HG03558 (cell line): ENCODE measurements at regions not wholly inside any gene's neighbourhood (a gene's known extent, or its start where the extent isn't known, plus 50 kb on each side); places are given as distances from the start of the nearest gene placed in this dataset.
"Not testable (repeated sequence)": the region's sequence is repeated elsewhere in the genome, so short reads cannot be mapped to it uniquely, and the experiment has no call there.

Source experiments
- ATAC-seq: cut with Tn5 transposase; IDR thresholded peaks from one replicate; pipeline ENCODE4 v1.9.1; 2021; ENCODE audit warnings: moderate number of reproducible peaks; ENCODE audit not compliant: unreplicated experiment; ENCODE audit errors: extremely low read depth

- ATAC-seq, result no peak
Measured at GRCh38 chr15:59838900-59839299, 149.8 kb upstream of the BNIP2 start.

- ATAC-seq, result no peak
Measured at GRCh38 chr15:59835776-59836175, 146.7 kb upstream of the BNIP2 start.

GRCh38 chr15:59834528-59834927, 145.4 kb upstream of the BNIP2 start:
- no peak for ATAC-seq

- ATAC-seq, result no peak
Measured at GRCh38 chr15:59833366-59833765, 144.2 kb upstream of the BNIP2 start.

GRCh38 chr15:59830873-59831272, 141.8 kb upstream of the BNIP2 start:
- ATAC-seq, result no peak

- no peak for ATAC-seq
Measured at GRCh38 chr15:59830098-59830497, 141.0 kb upstream of the BNIP2 start.

GRCh38 chr15:59828861-59829260, 139.7 kb upstream of the BNIP2 start:
- ATAC-seq, result no peak

- ATAC-seq, result no peak
Measured at GRCh38 chr15:59828263-59828662, 139.1 kb upstream of the BNIP2 start.

- no peak for ATAC-seq
Measured at GRCh38 chr15:59825901-59826300, 136.8 kb upstream of the BNIP2 start.

GRCh38 chr15:59821286-59821685, 132.2 kb upstream of the BNIP2 start:
- ATAC-seq, result no peak

- no peak for ATAC-seq
Measured at GRCh38 chr15:59819092-59819491, 130.0 kb upstream of the BNIP2 start.

GRCh38 chr15:59818336-59818735, 129.2 kb upstream of the BNIP2 start:
- no peak for ATAC-seq

- ATAC-seq, result no peak
Measured at GRCh38 chr15:59817834-59818233, 128.7 kb upstream of the BNIP2 start.

- no peak for ATAC-seq
Measured at GRCh38 chr15:59817053-59817452, 127.9 kb upstream of the BNIP2 start.

- ATAC-seq, result no peak
Measured at GRCh38 chr15:59814409-59814808, 125.3 kb upstream of the BNIP2 start.

GRCh38 chr15:59812889-59813288, 123.8 kb upstream of the BNIP2 start:
- no peak for ATAC-seq

- ATAC-seq, result no peak
Measured at GRCh38 chr15:59812250-59812870, 123.2 kb upstream of the BNIP2 start.

GRCh38 chr15:59803293-59803966, 114.3 kb upstream of the BNIP2 start:
- not testable (repeated sequence) for ATAC-seq

- ATAC-seq, result no peak
Measured at GRCh38 chr15:59801649-59802048, 112.5 kb upstream of the BNIP2 start.

- no peak for ATAC-seq
Measured at GRCh38 chr15:59798605-59798917, 109.4 kb upstream of the BNIP2 start.

GRCh38 chr15:59797756-59798604, 108.9 kb upstream of the BNIP2 start:
- ATAC-seq, result no peak
